ENCODE measurements at regions not wholly inside any gene's neighbourhood (a gene's known extent, or its start where the extent isn't known, plus 50 kb on each side); places are given as distances from the start of the nearest gene placed in this dataset.

- TF ChIP-seq, protein P1, sequence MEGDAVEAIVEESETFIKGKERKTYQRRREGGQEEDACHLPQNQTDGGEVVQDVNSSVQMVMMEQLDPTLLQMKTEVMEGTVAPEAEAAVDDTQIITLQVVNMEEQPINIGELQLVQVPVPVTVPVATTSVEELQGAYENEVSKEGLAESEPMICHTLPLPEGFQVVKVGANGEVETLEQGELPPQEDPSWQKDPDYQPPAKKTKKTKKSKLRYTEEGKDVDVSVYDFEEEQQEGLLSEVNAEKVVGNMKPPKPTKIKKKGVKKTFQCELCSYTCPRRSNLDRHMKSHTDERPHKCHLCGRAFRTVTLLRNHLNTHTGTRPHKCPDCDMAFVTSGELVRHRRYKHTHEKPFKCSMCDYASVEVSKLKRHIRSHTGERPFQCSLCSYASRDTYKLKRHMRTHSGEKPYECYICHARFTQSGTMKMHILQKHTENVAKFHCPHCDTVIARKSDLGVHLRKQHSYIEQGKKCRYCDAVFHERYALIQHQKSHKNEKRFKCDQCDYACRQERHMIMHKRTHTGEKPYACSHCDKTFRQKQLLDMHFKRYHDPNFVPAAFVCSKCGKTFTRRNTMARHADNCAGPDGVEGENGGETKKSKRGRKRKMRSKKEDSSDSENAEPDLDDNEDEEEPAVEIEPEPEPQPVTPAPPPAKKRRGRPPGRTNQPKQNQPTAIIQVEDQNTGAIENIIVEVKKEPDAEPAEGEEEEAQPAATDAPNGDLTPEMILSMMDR (IDR thresholded peaks at IDR 0.05; ENCODE audit: poor library complexity) = no peak
- TF ChIP-seq EZH2 (IDR thresholded peaks at IDR 0.05; ENCODE audit: borderline replicate concordance) (no peak), EZH2phosphoT487 (IDR thresholded peaks at IDR 0.05; ENCODE audit: low read depth, severe bottlenecking, unreplicated experiment) (no peak)
These were observed 497.7 kb upstream of the WWC1 start for GRCh38 chr5:167793700-167794099.

Data from hepatocyte (in vitro differentiated cells).